ENCODE measurements at regions not wholly inside any gene's neighbourhood (a gene's known extent, or its start where the extent isn't known, plus 50 kb on each side); places are given as distances from the start of the nearest gene placed in this dataset.

- peak; percentile 87 for ATAC-seq
- Histone ChIP-seq H3K9me3 (ENCODE audit: low read length) (no peaks in the 10 kb centered on the region), H3K27me3 (ENCODE audit: control insufficient read depth in 1 of 2, insufficient read depth in 2 of 2, low read length in 2 of 2) (peaks cover 0 to 25% of the 10 kb centered on the region in 2 experiments; a peak in 3 of 5 replicates), H4K20me1 (ENCODE audit: insufficient read depth, low read length) (no peaks in the 10 kb centered on the region), H3K4me2 (ENCODE audit: low read depth, low read length) (peak overlapping the region; percentile 88), H3K36me3 (replicated peaks in 1 of 2; ENCODE audit: control insufficient read depth in 1 of 2, insufficient read depth in 2 of 2, low read length in 2 of 2) (no peaks in the 10 kb centered on the region), H3K79me2 (ENCODE audit: insufficient read depth, low read length) (no peaks in the 10 kb centered on the region), H3K4me3 (replicated peaks in 1 of 3; ENCODE audit: insufficient read depth in 1 of 3, low read depth in 2 of 3, low read length in 3 of 3) (peak overlapping the region in 1 of 3 experiments; percentile 31; a peak in 1 of 6 replicates), H3K27ac (ENCODE audit: extremely low read length, insufficient read depth, low read length) (no peak overlapping the region), H3K4me1 (ENCODE audit: insufficient read depth, low read length) (peaks cover 27% of the 10 kb centered on the region), H2AFZ (ENCODE audit: low read length) (no peak overlapping the region), H3K9ac (ENCODE audit: insufficient read depth, low read depth, low read length) (no peak overlapping the region)
- no peak for FAIRE-seq
- in situ Hi-C loops (cut with HindIII; ENCODE audit: extremely low pct_ligation_motif_present, low pct_unique_long_range_greater_than_20kb) (loop anchor here (10.0 kb wide), 2 partner anchors 155 to 195 kb away; no protein-coding TSS in a partner anchor), intact Hi-C loops (cut with micrococcal nuclease; ENCODE audit: unreplicated experiment) (loop anchor here (2.0 to 5.0 kb wide), 3 partner anchors 93 to 159 kb away; partner anchors contain the start of gene BBX)
- ChIA-PET CTCF (ENCODE audit: low intra/inter-chr PET ratio, low total read pairs) (interaction anchor here (1.2 kb wide), 1 partner anchor 158 kb away, joined by 4 read pairs; no protein-coding TSS in a partner anchor), POLR2A (no interaction called here)
- BruUV-seq (replicated peaks) = no TSS peak
- WGBS (ENCODE audit: low lambda C conversion rate) = 39% methylated on average over 32 of the region's 37 CpGs
- peak; percentile 56 for DNase-seq (ENCODE audit: low spot score)
- TF ChIP-seq ZNF652 (CRISPR knock-in tag; IDR thresholded peaks at IDR 0.05; ENCODE audit: borderline replicate concordance, low read depth) (no peak), CBX2 (IDR thresholded peaks at IDR 0.05; ENCODE audit: low read depth, low read length) (no peak), CBX2 (CRISPR knock-in tag; IDR thresholded peaks at IDR 0.05; ENCODE audit: low read depth) (0 out of 2 replicates have a peak, but pooled peaks have one; percentile 45), ZNF124 (CRISPR knock-in tag; IDR thresholded peaks at IDR 0.05) (0 out of 2 replicates have a peak, but pooled peaks have one; percentile 42), ZNF501 (CRISPR knock-in tag; IDR thresholded peaks at IDR 0.05) (0 out of 2 replicates have a peak, but pooled peaks have one; percentile 36), SOX6 (IDR thresholded peaks at IDR 0.05) (no peak), SOX6 (CRISPR knock-in tag; IDR thresholded peaks at IDR 0.05) (peak; percentile 16; the same call in 1 of the 2 replicates), ZNF142 (CRISPR knock-in tag; IDR thresholded peaks at IDR 0.05) (0 out of 2 replicates have a peak, but pooled peaks have one; percentile 35), UBTF (CRISPR knock-in tag; IDR thresholded peaks at IDR 0.05) (peak; percentile 33; the same call in 1 of the 2 replicates), GATAD1 (CRISPR knock-in tag; IDR thresholded peaks at IDR 0.05) (no peak), ARID5B (CRISPR knock-in tag; IDR thresholded peaks at IDR 0.05) (0 out of 2 replicates have a peak, but pooled peaks have one; percentile 12)
Measured at GRCh38 chr3:107429320-107430181, 52.3 kb downstream of the CCDC54 start.
